ENCODE measurements at regions not wholly inside any gene's neighbourhood (a gene's known extent, or its start where the extent isn't known, plus 50 kb on each side); places are given as distances from the start of the nearest gene placed in this dataset.
"Not testable (repeated sequence)": the region's sequence is repeated elsewhere in the genome, so short reads cannot be mapped to it uniquely, and the experiment has no call there.

DNA sequence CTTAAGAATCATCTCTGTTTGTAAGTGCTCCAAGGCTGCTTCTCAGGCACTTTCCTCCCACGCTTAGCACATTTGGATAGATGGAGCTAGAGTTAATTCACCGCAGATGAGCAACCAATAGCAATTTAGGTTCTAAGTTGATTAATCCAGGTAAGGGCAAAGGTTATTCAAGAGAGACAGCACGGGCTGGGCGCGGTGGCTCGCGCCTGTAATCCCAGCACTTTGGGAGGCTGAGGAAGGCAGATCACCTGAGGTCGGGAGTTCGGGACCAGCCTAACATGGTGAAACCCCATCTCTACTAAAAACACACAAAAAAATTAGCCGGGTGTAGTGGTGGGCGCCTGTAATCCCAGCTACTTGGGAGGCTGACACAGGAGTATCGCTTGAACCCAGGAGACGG lies 54.5 kb upstream of the UNC13C start:
- H3K36me3 ChIP-seq (ENCODE audit: low read depth, missing control alignments); intact Hi-C loops (cut with DNase I; ENCODE audit: low total_unique reads); DNase-seq; H3K4me1 ChIP-seq; H3K4me3 ChIP-seq; H3K27ac ChIP-seq; H3K9me3 ChIP-seq; H3K27me3 ChIP-seq: not testable (repeated sequence)
- 72 to 75% methylated on average over 13 of the region's 13 CpGs for WGBS, 2 donors

DNA sequence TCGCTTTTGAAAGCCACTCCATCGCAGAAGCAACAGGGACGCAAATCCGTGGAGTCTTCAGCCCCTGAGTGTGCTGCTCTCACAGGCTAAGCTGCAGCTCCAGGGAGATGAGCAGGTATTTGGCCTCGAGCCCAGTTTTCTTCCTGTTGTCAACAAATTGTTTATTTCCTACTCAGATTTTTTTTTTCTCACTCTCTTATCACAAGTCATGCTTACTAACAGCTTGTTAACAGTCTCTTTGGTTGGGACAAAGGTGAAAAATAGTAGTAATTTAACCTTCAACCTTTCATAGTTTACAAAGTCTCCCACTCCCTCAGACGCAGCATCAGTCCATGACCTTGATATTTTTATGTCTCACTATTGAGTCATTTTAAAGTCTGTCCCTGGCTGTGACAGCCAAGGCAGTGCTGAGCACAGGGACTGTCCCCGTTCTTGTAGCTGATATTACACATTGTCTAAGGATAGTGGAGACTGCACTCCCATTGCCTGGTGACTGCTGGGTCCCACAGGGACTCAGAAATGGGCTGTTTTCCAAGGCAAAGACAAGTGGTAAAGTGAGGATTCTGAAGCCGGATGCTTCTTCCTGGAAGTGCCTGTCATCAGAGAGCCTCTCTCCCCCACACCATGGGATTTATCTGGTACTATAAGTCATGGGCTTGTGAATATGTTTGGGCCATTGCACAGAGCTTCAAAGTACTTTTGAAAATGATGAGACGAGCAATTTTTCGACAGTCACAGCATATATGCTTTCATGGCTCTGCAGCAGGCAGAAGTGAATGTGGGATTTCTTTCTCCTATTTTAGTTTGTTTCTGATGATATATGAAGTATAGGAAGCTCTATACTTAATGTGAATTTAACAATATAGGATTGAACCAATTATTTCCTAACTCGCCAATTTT lies 59.8 kb upstream of the UNC13C start:
- H3K4me1 ChIP-seq, result no peaks in the 10 kb centered on the region
- H3K36me3 ChIP-seq (ENCODE audit: low read depth, missing control alignments), result no peaks in the 10 kb centered on the region
- intact Hi-C loops (cut with DNase I; ENCODE audit: low total_unique reads), result no loop called here
- H3K9me3 ChIP-seq, result no peaks in the 10 kb centered on the region
- DNase-seq, result no peak
- H3K4me3 ChIP-seq, result no peak overlapping the region
- no peaks in the 10 kb centered on the region for H3K27me3 ChIP-seq
- no peak for TF ChIP-seq POLR2A (IDR thresholded peaks at IDR 0.05)
- TF ChIP-seq, protein P1, sequence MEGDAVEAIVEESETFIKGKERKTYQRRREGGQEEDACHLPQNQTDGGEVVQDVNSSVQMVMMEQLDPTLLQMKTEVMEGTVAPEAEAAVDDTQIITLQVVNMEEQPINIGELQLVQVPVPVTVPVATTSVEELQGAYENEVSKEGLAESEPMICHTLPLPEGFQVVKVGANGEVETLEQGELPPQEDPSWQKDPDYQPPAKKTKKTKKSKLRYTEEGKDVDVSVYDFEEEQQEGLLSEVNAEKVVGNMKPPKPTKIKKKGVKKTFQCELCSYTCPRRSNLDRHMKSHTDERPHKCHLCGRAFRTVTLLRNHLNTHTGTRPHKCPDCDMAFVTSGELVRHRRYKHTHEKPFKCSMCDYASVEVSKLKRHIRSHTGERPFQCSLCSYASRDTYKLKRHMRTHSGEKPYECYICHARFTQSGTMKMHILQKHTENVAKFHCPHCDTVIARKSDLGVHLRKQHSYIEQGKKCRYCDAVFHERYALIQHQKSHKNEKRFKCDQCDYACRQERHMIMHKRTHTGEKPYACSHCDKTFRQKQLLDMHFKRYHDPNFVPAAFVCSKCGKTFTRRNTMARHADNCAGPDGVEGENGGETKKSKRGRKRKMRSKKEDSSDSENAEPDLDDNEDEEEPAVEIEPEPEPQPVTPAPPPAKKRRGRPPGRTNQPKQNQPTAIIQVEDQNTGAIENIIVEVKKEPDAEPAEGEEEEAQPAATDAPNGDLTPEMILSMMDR (IDR thresholded peaks at IDR 0.05), result no peak
- no peak overlapping the region for H3K27ac ChIP-seq
- WGBS, 2 donors, result 40 to 44% methylated on average over 11 of the region's 11 CpGs

DNA sequence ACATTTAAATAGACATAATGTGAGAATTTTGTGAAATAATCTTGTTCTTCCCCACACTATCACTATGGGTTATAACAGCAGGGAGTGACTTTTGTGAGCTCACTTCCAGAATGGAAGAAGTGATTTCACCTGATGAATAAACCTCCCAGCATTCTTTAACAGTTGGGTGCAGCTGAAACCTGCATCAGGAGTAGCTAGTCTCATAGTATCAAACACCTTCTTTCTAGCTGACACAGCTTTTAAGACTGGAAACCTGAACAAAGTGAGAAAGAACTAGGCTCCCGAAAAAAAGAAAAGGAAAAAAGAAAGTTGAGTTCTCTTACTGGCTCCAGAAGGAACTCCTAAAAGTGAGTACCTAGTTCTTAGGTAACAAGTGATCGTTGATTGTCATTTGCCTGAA lies 61.1 kb upstream of the UNC13C start:
- intact Hi-C loops (cut with DNase I; ENCODE audit: low total_unique reads), result no loop called here
- Histone ChIP-seq H3K4me3 (no peak overlapping the region), H3K4me1 (no peaks in the 10 kb centered on the region), H3K27ac (no peak overlapping the region), H3K9me3 (no peaks in the 10 kb centered on the region), H3K36me3 (ENCODE audit: low read depth, missing control alignments) (no peaks in the 10 kb centered on the region), H3K27me3 (no peaks in the 10 kb centered on the region)
- no peak for TF ChIP-seq POLR2A (IDR thresholded peaks at IDR 0.05)
- TF ChIP-seq, protein P1 (IDR thresholded peaks at IDR 0.05), result no peak
- no peak for DNase-seq
- 72 to 76% methylated on average over 2 of the region's 2 CpGs for WGBS, 2 donors

DNA sequence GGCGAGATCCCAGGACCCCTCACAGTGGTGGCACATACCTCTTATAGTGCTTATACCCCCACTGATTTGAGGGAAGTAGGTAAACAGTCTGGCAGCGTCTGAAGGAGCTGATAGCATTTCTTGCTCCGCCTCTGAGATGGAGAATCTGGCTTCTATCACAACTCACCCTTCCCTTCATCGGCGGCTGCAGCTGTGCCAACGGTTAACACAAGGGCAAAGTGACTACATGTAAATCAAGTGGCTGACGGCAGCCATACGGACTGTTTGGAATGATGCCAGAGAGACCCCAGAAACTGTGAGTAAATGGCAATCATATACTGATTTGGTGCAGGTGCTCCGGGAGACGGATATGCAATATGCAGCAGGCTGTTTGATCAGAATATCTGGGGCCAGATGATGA lies 66.8 kb upstream of the UNC13C start:
- no peaks in the 10 kb centered on the region for H3K4me1 ChIP-seq
- no peak overlapping the region for H3K4me3 ChIP-seq
- WGBS, 2 donors, result 27 to 37% methylated on average over 10 of the region's 10 CpGs
- intact Hi-C loops (cut with DNase I; ENCODE audit: low total_unique reads), result no loop called here
- no peak for DNase-seq
- no peaks in the 10 kb centered on the region for H3K9me3 ChIP-seq
- TF ChIP-seq POLR2A (IDR thresholded peaks at IDR 0.05), result no peak
- TF ChIP-seq, protein P1 (IDR thresholded peaks at IDR 0.05), result no peak
- H3K27ac ChIP-seq, result no peak overlapping the region
- H3K27me3 ChIP-seq, result no peaks in the 10 kb centered on the region
- no peaks in the 10 kb centered on the region for H3K36me3 ChIP-seq (ENCODE audit: low read depth, missing control alignments)

DNA sequence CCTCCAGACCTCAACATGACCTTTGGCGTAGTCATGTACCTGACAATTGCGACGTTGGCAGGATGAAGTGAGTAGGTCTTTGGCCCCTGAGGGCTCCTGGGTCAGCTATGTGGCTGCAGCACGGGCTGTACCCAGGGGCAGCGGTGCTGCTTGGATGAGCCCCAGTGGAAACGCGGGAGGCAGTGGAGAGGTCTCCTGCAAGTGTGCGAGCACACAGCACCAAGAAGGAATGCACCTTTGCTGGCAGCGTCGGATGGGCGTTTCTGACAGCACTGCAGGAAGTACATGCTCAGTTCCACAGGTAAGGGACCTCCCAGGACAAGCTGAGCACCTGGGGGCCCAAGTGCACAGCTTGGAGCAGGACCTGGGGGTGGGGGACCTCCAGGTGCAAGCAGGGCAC lies 67.4 kb upstream of the UNC13C start:
- WGBS, 2 donors, result 59 to 64% methylated on average over 3 to 11 of the region's 11 CpGs
- no peaks in the 10 kb centered on the region for H3K4me1 ChIP-seq
- no peak for TF ChIP-seq POLR2A (IDR thresholded peaks at IDR 0.05)
- TF ChIP-seq, protein P1 (IDR thresholded peaks at IDR 0.05), result no peak
- H3K36me3 ChIP-seq (ENCODE audit: low read depth, missing control alignments), result no peaks in the 10 kb centered on the region
- no peak overlapping the region for H3K27ac ChIP-seq
- intact Hi-C loops (cut with DNase I; ENCODE audit: low total_unique reads), result no loop called here
- no peak overlapping the region for H3K4me3 ChIP-seq
- no peaks in the 10 kb centered on the region for H3K27me3 ChIP-seq
- DNase-seq, result no peak
- H3K9me3 ChIP-seq, result no peaks in the 10 kb centered on the region

Measured in testis (tissue), 2 donors.